ENCODE measurements at regions not wholly inside any gene's neighbourhood (a gene's known extent, or its start where the extent isn't known, plus 50 kb on each side); places are given as distances from the start of the nearest gene placed in this dataset.

DNA sequence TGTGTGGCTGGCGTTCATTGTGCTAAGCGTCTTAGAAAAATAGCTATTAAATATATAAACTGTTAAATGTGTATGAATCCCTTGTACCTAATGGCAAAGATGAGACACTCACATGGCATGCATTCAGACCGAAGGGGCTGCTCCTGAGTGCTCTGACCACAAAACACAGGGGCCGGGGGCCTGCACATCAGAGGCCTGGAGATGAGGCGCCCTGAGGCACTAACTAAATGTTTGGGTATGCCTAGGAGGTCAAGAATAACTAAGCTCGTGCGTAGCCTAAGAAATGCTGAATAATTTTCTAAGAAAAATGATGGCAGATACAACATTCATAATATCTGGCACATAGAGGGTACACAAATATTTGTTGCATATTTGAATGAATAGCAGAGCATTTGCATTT is 92.5 kb downstream of the PSMB1 start:
- no peak for DNase-seq (ENCODE audit: low read depth in 1 of 2, low spot score in 1 of 2)
- TF ChIP-seq, protein P1, sequence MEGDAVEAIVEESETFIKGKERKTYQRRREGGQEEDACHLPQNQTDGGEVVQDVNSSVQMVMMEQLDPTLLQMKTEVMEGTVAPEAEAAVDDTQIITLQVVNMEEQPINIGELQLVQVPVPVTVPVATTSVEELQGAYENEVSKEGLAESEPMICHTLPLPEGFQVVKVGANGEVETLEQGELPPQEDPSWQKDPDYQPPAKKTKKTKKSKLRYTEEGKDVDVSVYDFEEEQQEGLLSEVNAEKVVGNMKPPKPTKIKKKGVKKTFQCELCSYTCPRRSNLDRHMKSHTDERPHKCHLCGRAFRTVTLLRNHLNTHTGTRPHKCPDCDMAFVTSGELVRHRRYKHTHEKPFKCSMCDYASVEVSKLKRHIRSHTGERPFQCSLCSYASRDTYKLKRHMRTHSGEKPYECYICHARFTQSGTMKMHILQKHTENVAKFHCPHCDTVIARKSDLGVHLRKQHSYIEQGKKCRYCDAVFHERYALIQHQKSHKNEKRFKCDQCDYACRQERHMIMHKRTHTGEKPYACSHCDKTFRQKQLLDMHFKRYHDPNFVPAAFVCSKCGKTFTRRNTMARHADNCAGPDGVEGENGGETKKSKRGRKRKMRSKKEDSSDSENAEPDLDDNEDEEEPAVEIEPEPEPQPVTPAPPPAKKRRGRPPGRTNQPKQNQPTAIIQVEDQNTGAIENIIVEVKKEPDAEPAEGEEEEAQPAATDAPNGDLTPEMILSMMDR (IDR thresholded peaks at IDR 0.05; ENCODE audit: insufficient read depth, low read length), result no peak
- TF ChIP-seq POLR2AphosphoS5 (IDR thresholded peaks at IDR 0.05; ENCODE audit: low read depth) (no peak), SPI1 (IDR thresholded peaks at IDR 0.05; ENCODE audit: borderline replicate concordance, low read depth) (no peak), GABPA (IDR thresholded peaks at IDR 0.05; ENCODE audit: low read depth) (no peak)
- TF ChIP-seq, protein P2, sequence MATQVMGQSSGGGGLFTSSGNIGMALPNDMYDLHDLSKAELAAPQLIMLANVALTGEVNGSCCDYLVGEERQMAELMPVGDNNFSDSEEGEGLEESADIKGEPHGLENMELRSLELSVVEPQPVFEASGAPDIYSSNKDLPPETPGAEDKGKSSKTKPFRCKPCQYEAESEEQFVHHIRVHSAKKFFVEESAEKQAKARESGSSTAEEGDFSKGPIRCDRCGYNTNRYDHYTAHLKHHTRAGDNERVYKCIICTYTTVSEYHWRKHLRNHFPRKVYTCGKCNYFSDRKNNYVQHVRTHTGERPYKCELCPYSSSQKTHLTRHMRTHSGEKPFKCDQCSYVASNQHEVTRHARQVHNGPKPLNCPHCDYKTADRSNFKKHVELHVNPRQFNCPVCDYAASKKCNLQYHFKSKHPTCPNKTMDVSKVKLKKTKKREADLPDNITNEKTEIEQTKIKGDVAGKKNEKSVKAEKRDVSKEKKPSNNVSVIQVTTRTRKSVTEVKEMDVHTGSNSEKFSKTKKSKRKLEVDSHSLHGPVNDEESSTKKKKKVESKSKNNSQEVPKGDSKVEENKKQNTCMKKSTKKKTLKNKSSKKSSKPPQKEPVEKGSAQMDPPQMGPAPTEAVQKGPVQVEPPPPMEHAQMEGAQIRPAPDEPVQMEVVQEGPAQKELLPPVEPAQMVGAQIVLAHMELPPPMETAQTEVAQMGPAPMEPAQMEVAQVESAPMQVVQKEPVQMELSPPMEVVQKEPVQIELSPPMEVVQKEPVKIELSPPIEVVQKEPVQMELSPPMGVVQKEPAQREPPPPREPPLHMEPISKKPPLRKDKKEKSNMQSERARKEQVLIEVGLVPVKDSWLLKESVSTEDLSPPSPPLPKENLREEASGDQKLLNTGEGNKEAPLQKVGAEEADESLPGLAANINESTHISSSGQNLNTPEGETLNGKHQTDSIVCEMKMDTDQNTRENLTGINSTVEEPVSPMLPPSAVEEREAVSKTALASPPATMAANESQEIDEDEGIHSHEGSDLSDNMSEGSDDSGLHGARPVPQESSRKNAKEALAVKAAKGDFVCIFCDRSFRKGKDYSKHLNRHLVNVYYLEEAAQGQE (IDR thresholded peaks at IDR 0.05; ENCODE audit: insufficient replicate concordance, low read depth), result no peak
- H3K27ac ChIP-seq (replicated peaks), result no peak overlapping the region
- H3K4me3 ChIP-seq (replicated peaks; ENCODE audit: insufficient read depth, low read length), result no peak overlapping the region
- H3K27me3 ChIP-seq (ENCODE audit: insufficient read depth, poor library complexity, severe bottlenecking), result no peaks in the 10 kb centered on the region

DNA sequence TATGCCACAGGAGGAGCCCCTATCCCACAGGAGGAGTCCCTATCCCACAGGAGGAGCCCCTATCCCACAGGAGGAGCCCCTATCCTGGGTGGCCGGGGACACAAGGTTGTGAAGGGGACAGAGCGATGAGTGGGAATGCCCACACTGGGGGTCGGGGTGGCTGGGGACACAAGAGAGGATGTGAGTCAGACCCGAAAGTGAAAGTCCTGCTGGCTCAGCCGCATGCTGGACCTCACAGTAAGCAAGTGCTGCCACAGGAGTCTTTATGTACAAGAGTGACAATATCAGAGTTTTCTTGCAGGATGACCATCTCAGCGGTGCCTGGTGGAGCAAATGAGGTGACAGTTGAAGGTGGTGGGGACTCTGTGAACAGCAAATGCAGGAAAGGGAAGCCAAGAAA is 93.7 kb downstream of the PSMB1 start:
- H3K4me3 ChIP-seq (replicated peaks; ENCODE audit: insufficient read depth, low read length), result no peak overlapping the region
- TF ChIP-seq POLR2AphosphoS5 (IDR thresholded peaks at IDR 0.05; ENCODE audit: low read depth) (no peak), GABPA (IDR thresholded peaks at IDR 0.05; ENCODE audit: low read depth) (no peak), SPI1 (IDR thresholded peaks at IDR 0.05; ENCODE audit: borderline replicate concordance, low read depth) (no peak)
- TF ChIP-seq, protein P2 (IDR thresholded peaks at IDR 0.05; ENCODE audit: insufficient replicate concordance, low read depth), result no peak
- TF ChIP-seq, protein P1 (IDR thresholded peaks at IDR 0.05; ENCODE audit: insufficient read depth, low read length), result no peak
- DNase-seq (ENCODE audit: low read depth in 1 of 2, low spot score in 1 of 2), result no peak
- H3K27ac ChIP-seq (replicated peaks), result no peak overlapping the region
- H3K27me3 ChIP-seq (ENCODE audit: insufficient read depth, poor library complexity, severe bottlenecking), result no peaks in the 10 kb centered on the region

DNA sequence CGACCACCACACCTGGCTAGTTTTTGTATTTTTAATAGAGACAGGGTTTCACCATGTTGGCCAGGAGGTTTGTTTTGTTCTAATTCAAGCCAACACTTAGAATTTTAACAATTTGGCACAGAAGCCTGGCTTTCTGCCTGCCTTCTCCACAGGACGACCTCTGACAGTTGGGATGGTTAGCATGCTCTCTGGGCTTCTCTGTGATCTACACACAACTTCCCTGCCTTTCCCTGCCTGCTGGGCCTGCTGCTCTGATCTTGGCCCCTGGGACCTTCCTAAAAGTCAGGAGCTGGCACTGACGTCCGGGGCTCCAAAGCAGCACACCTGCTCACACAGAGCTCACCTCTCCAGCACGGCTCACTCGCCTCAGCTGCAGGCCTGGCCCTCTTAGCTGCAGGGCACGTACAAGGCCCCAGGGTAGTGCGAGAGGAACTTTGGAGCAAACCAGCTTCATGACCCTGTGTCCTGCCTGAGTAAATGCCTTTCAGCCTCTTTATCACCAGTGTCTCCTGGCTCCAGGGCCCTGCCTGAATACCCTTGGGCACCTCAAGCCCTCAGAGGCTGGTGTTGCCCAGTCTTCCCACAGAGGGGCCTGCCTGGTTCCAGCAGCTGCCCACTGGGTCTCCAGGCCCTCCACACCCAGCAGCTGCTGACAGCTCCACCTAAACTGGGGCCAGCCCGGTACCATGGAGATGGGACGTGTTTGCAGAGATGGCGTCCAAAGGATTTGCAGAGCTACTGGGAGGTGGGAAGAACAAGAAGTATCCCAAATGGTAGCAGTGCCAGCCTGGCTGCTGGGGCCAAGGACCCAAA is 96.0 kb downstream of the PSMB1 start:
- Histone ChIP-seq H3K27me3 (ENCODE audit: insufficient read depth, poor library complexity, severe bottlenecking) (no peaks in the 10 kb centered on the region), H3K27ac (replicated peaks) (no peak overlapping the region), H3K4me3 (replicated peaks; ENCODE audit: insufficient read depth, low read length) (no peak overlapping the region)
- no peak for DNase-seq (ENCODE audit: low read depth in 1 of 2, low spot score in 1 of 2)
- TF ChIP-seq SPI1 (IDR thresholded peaks at IDR 0.05; ENCODE audit: borderline replicate concordance, low read depth) (no peak), POLR2AphosphoS5 (IDR thresholded peaks at IDR 0.05; ENCODE audit: low read depth) (no peak), GABPA (IDR thresholded peaks at IDR 0.05; ENCODE audit: low read depth) (no peak)
- TF ChIP-seq, protein P2 (IDR thresholded peaks at IDR 0.05; ENCODE audit: insufficient replicate concordance, low read depth), result no peak

Data from HL-60 (cell line).